ENCODE measurements at regions not wholly inside any gene's neighbourhood (a gene's known extent, or its start where the extent isn't known, plus 50 kb on each side); places are given as distances from the start of the nearest gene placed in this dataset.
A peak's percentile ranks its signal among the peaks of the same experiment; 100 is the strongest.
"Not testable (repeated sequence)": the region's sequence is repeated elsewhere in the genome, so short reads cannot be mapped to it uniquely, and the experiment has no call there.

DNA sequence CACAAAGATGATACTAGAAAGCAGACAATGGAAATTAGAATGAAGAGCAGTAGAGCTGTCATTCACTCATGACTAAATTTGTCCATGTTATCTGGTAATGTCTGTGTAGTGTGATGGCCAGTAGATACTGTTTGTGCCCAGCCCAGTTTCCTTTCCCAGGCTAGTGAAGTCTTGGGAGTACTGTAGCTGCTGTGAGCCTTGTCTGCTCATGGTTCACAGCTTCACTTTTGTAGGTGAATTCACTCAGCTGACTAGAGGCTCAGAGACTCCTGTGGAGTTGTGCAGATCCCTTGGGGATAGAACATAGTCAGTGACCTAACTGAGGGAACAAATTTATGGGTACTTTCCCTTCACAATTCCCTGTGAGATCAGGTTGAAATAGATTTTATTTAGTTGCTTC, 572.5 kb downstream of the ARL4A start:
- Histone ChIP-seq H3K9me3 (no peaks in the 10 kb centered on the region), H3K27me3 (no peaks in the 10 kb centered on the region), H3K27ac (no peak overlapping the region), H3K36me3 (no peaks in the 10 kb centered on the region), H3K4me1 (no peaks in the 10 kb centered on the region), H3K4me3 (no peak overlapping the region)
- intact Hi-C loops (cut with DNase I) = loop anchor here in 9 of 10 donors (2.0 to 10.0 kb wide), 7 partner anchors 573 to 738 kb away; partner anchors contain the start of gene ARL4A (in 3 of the 9)
- no peak for DNase-seq
- no peak for ATAC-seq
- TF ChIP-seq POLR2A (IDR thresholded peaks at IDR 0.05) = no peak
- TF ChIP-seq, protein P1, sequence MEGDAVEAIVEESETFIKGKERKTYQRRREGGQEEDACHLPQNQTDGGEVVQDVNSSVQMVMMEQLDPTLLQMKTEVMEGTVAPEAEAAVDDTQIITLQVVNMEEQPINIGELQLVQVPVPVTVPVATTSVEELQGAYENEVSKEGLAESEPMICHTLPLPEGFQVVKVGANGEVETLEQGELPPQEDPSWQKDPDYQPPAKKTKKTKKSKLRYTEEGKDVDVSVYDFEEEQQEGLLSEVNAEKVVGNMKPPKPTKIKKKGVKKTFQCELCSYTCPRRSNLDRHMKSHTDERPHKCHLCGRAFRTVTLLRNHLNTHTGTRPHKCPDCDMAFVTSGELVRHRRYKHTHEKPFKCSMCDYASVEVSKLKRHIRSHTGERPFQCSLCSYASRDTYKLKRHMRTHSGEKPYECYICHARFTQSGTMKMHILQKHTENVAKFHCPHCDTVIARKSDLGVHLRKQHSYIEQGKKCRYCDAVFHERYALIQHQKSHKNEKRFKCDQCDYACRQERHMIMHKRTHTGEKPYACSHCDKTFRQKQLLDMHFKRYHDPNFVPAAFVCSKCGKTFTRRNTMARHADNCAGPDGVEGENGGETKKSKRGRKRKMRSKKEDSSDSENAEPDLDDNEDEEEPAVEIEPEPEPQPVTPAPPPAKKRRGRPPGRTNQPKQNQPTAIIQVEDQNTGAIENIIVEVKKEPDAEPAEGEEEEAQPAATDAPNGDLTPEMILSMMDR (IDR thresholded peaks at IDR 0.05) = no peak

DNA sequence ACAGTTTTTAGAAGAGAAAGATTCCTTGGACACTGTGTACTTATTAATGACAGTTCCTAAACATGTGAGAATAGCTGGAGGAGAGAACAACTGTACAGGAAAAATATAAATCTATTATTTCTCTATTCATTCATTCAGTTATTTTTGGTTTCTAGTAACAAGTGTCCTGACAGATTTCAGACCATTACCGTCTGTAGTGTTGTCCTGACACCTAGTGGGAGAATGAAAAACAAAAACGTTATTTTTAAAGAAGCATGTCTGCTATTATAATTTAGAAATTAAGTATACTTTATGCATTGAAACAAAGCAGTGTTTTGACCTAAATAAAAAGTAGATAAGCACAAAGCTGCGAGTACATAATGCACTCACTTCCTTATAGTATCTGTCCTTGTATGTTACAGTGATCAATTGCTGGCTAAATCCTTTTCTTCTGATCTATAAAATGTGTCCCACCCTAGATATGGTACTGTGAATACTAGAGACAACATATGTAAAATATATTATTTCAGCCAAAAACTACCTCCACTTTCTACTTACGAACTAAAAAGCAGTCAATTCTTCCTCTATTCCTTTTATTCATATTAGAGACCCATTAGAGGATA, 575.6 kb downstream of the ARL4A start:
- ATAC-seq = peak in 1 of 4 donors; percentile 63
- intact Hi-C loops (cut with DNase I) = loop anchor here (1.0 to 10.0 kb wide), 13 partner anchors 576 to 741 kb away; partner anchors contain the start of gene ARL4A (in 5 of the 10)

DNA sequence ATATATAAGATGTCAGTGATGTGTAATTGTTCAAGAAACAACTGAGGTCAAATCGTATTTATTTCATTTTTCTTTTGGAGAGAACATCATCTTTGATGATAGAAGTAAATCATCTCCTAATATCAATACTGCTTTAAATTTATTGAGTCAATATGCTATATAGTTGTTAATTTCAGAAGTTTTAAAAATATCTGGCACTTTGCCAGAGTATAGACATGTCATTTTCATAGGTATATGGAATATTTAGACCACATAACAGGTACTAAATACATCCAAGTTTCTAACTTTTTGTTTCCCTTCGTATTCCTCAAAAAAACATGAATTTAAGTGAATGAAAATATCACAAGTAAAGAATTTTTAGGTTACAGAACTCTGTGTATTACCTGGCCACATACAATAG, 577.8 kb downstream of the ARL4A start:
- 80 to 84% (median 82%) methylated on average over 2 of the region's 2 CpGs for WGBS, 4 donors
- ATAC-seq = no peak
- intact Hi-C loops (cut with DNase I) = loop anchor here in 1 of 10 donors (5.0 to 10.0 kb wide), 2 partner anchors 580 to 743 kb away; partner anchors contain the start of gene ARL4A
- TF ChIP-seq POLR2A (IDR thresholded peaks at IDR 0.05) = no peak
- TF ChIP-seq, protein P1 (IDR thresholded peaks at IDR 0.05) = no peak
- no peaks in the 10 kb centered on the region for H3K9me3 ChIP-seq
- no peak for DNase-seq
- no peaks in the 10 kb centered on the region for H3K4me1 ChIP-seq
- no peak overlapping the region for H3K4me3 ChIP-seq
- H3K27me3 ChIP-seq = no peaks in the 10 kb centered on the region
- H3K27ac ChIP-seq = no peak overlapping the region
- H3K36me3 ChIP-seq = no peaks in the 10 kb centered on the region

More for the DNA sequence above, 575.6 kb downstream of the ARL4A start:
- Histone ChIP-seq H3K36me3 (no peaks in the 10 kb centered on the region), H3K9me3 (no peaks in the 10 kb centered on the region), H3K27me3 (no peaks in the 10 kb centered on the region), H3K4me3 (no peak overlapping the region), H3K27ac (no peak overlapping the region), H3K4me1 (no peaks in the 10 kb centered on the region)
- no peak for DNase-seq
- TF ChIP-seq, protein P1 (IDR thresholded peaks at IDR 0.05) = peak; percentile 41 to 81 (median 62)
- TF ChIP-seq POLR2A (IDR thresholded peaks at IDR 0.05) = no peak
- 2 to 4% (median 3%) methylated on average over 4 of the region's 4 CpGs for whole genome bisulfite sequencing, 4 donors

DNA sequence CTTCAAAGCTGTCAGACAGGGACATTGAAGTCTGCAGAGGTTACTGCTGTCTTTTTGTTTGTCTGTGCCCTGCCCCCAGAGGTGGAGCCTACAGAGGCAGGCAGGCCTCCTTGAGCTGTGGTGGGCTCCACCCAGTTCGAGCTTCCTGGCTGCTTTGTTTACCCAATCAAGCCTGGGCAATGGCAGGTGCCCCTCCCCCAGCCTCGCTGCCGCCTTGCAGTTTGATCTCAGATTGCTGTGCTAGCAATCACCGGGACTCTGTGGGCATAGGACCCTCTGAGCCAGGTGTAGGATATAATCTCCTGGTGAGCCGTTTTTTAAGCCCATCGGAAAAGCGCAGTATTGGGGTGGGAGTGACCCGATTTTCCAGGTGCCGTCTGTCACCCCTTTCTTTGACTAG, 586.8 kb downstream of the ARL4A start:
- intact Hi-C loops (cut with DNase I); H3K27ac ChIP-seq; ATAC-seq; H3K27me3 ChIP-seq; H3K4me1 ChIP-seq; H3K4me3 ChIP-seq; H3K9me3 ChIP-seq; H3K36me3 ChIP-seq; DNase-seq: not testable (repeated sequence)
- 85 to 98% (median 90%) methylated on average over 8 to 9 of the region's 9 CpGs for WGBS, 4 donors

DNA sequence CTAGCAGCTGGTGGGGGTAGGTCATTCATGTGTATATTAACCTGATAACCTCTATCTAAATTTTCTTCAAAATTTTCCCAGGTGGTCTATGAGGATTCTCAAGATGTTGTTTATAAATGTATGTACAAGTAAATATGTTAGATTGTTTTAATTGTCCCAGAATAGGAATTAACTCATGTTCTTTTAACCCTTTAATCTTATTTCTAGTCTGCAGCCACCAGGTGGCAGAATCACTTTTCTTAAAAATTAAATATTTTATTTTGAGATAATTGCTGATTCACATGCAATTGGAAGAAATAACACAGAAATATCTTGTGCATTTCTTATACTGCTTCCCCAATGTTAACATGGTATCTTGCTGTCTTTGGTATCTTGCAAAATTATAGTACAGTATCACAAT, 589.5 kb downstream of the ARL4A start:
- H3K4me1 ChIP-seq = no peaks in the 10 kb centered on the region
- TF ChIP-seq, protein P1 (IDR thresholded peaks at IDR 0.05) = peak in 6 of 12 donors; percentile 11 to 23 (median 16)
- no peak for TF ChIP-seq POLR2A (IDR thresholded peaks at IDR 0.05)
- no peak overlapping the region for H3K4me3 ChIP-seq
- no peaks in the 10 kb centered on the region for H3K27me3 ChIP-seq
- H3K27ac ChIP-seq = no peak overlapping the region
- intact Hi-C loops (cut with DNase I) = loop anchor here in 2 of 10 donors (5.0 kb wide), 1 partner anchor 1415 kb away; no protein-coding TSS in a partner anchor
- no peaks in the 10 kb centered on the region for H3K36me3 ChIP-seq
- H3K9me3 ChIP-seq = no peaks in the 10 kb centered on the region
- ATAC-seq (no peak), DNase-seq (no peak)

Measured in heart left ventricle (tissue), 16 donors.